Parathyroid adenoma (tissue), 2 donors: ENCODE measurements at regions not wholly inside any gene's neighbourhood (a gene's known extent, or its start where the extent isn't known, plus 50 kb on each side); places are given as distances from the start of the nearest gene placed in this dataset.
"Not testable (repeated sequence)": the region's sequence is repeated elsewhere in the genome, so short reads cannot be mapped to it uniquely, and the experiment has no call there.

ENCODE experiments used
- H2AFZ ChIP-seq: fragments of 300-600 bp; sonication (generic); one replicate; pipeline ENCODE4 v1.7.0; 2017; ENCODE audit warnings: antibody characterized with exemption, mild to moderate bottlenecking
- H3K27ac ChIP-seq: fragments of 300-600 bp; sonication (generic); one replicate; pipeline ENCODE4 v1.7.0; 2017
- H3K27me3 ChIP-seq: fragments of 300-600 bp; sonication (generic); one replicate; pipeline ENCODE4 v1.7.0; 2017; ENCODE audit warnings: low read length; ENCODE audit not compliant: control insufficient read depth, insufficient read depth
- H3K36me3 ChIP-seq: fragments of 300-600 bp; sonication (generic); one replicate; pipeline ENCODE4 v1.7.0; 2017; ENCODE audit warnings: low read length; ENCODE audit not compliant: control insufficient read depth, insufficient read depth
- H3K4me1 ChIP-seq: fragments of 300-600 bp; sonication (generic); one replicate; pipeline ENCODE4 v1.7.0; 2017; ENCODE audit warnings: control low read depth
- H3K4me2 ChIP-seq: fragments of 300-600 bp; sonication (generic); one replicate; pipeline ENCODE4 v1.7.0; 2017; ENCODE audit warnings: low read length
- H3K4me3 ChIP-seq: fragments of 300-600 bp; sonication (generic); one replicate; pipeline ENCODE4 v1.7.0; 2017; ENCODE audit warnings: low read depth, low read length
- H3K79me2 ChIP-seq: fragments of 300-600 bp; sonication (generic); one replicate; pipeline ENCODE4 v1.7.0; 2017; ENCODE audit warnings: control low read depth
- H3K9ac ChIP-seq: fragments of 300-600 bp; sonication (generic); one replicate; pipeline ENCODE4 v1.7.0; 2017; ENCODE audit warnings: mild to moderate bottlenecking
- H3K9me3 ChIP-seq: fragments of 300-600 bp; sonication (generic); one replicate; pipeline ENCODE4 v1.7.0; 2017; ENCODE audit warnings: low read length; ENCODE audit not compliant: control insufficient read depth
- TF ChIP-seq, protein P1 (sequence below): fragments of 300-600 bp; sonication (generic); IDR thresholded peaks from one replicate; pipeline ENCODE4 v1.7.0; 2017; ENCODE audit warnings: antibody characterized with exemption, mild to moderate bottlenecking
- donor health status: primary hyperparathyroidism.

DNA sequence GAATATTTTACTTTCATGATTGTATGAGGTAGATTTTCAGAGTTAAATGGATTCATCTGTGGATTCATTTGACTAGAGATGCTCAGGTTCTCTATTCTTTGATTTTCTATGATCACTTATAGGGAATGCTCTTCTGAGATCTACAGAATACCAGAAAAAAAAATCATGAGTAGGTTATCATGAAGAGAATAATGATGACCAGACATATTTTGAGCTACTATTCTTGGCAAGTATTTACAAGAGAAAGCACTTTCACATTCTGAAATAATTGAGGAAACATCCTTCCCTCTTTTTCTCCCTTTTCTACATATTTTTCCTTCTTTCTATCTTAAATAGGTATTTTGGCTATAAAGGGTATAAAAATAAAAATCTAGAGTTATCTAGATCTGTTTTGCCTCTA is 543.0 kb upstream of the TUSC1 start:
- Histone ChIP-seq H3K79me2 (no peaks in the 10 kb centered on the region), H3K4me1 (no peaks in the 10 kb centered on the region), H3K9ac (no peak overlapping the region), H3K9me3 (no peaks in the 10 kb centered on the region), H2AFZ (no peak overlapping the region), H3K4me2 (no peak overlapping the region), H3K36me3 (no peaks in the 10 kb centered on the region), H3K4me3 (no peak overlapping the region), H3K27me3 (no peaks in the 10 kb centered on the region), H3K27ac (no peak overlapping the region)
- TF ChIP-seq, protein P1, sequence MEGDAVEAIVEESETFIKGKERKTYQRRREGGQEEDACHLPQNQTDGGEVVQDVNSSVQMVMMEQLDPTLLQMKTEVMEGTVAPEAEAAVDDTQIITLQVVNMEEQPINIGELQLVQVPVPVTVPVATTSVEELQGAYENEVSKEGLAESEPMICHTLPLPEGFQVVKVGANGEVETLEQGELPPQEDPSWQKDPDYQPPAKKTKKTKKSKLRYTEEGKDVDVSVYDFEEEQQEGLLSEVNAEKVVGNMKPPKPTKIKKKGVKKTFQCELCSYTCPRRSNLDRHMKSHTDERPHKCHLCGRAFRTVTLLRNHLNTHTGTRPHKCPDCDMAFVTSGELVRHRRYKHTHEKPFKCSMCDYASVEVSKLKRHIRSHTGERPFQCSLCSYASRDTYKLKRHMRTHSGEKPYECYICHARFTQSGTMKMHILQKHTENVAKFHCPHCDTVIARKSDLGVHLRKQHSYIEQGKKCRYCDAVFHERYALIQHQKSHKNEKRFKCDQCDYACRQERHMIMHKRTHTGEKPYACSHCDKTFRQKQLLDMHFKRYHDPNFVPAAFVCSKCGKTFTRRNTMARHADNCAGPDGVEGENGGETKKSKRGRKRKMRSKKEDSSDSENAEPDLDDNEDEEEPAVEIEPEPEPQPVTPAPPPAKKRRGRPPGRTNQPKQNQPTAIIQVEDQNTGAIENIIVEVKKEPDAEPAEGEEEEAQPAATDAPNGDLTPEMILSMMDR: no peak

DNA sequence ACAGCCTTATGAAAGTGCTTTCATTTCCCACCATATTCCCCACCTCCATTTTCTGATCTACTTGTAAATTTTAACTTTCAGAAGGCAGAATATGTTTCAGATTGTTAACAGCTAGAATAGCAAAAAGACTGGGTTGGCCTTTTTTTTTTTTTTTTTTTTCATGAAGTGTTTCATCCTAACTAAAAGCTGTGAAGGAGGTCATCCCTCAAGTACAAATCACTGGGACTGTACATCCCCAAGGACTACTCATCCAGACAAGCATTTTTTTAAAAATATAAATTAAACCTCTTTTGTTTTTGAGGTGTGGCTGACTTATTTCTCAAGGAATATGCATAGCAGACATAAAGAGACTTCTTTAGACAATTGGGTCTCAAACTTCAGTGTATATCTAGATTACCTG is 542.1 kb upstream of the TUSC1 start:
- TF ChIP-seq, protein P1: no peak
- Histone ChIP-seq H3K9ac (no peak overlapping the region), H2AFZ (no peak overlapping the region), H3K79me2 (no peaks in the 10 kb centered on the region), H3K36me3 (no peaks in the 10 kb centered on the region), H3K27ac (no peak overlapping the region), H3K4me1 (no peaks in the 10 kb centered on the region), H3K4me3 (no peak overlapping the region), H3K27me3 (no peaks in the 10 kb centered on the region), H3K9me3 (no peaks in the 10 kb centered on the region), H3K4me2 (no peak overlapping the region)

DNA sequence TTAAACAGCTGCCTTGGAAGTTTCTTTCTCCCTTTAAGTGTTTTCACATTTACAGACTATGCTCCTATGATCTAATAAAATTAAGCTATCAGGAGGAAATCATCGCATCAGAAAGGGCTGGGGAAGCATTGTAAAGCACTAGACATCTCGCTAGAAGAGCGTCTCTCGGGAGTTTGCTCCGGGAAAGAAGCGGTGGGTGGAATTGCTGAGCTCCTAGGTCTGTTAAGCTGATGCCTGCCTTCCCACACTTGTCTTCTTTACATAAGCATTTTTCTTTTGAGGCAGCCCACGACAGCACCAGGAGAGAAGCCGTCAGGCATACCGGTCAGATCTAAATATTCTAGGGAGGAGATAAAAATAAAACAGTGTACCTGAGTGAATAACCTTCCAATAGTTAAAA is 541.7 kb upstream of the TUSC1 start:
- TF ChIP-seq, protein P1: no peak
- H2AFZ ChIP-seq: no peak overlapping the region
- no peak overlapping the region for H3K4me2 ChIP-seq
- H3K27me3 ChIP-seq: no peaks in the 10 kb centered on the region
- H3K36me3 ChIP-seq: no peaks in the 10 kb centered on the region
- no peaks in the 10 kb centered on the region for H3K9me3 ChIP-seq
- no peaks in the 10 kb centered on the region for H3K4me1 ChIP-seq
- H3K9ac ChIP-seq: no peak overlapping the region
- H3K27ac ChIP-seq: no peak overlapping the region
- H3K4me3 ChIP-seq: no peak overlapping the region
- H3K79me2 ChIP-seq: no peaks in the 10 kb centered on the region

DNA sequence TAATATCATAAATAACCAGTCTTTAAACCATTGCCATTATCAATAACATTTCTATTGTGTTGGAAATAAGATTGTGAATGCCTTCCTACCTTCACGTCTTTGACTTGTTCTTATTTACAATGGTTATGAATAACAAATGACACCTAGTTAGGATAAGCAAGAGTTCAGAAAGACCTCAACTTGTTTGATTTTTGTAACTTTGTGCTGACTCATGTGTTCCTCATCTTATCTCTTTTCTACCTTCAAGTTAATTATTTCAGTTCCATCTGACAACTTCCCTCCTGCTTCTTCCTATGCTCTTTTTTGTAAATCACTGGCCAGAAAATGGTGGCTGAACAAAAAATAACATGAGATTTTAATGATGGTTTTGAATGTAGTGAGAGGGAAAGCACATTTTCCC is 538.5 kb upstream of the TUSC1 start:
- Histone ChIP-seq H3K9ac (no peak overlapping the region), H2AFZ (no peak overlapping the region), H3K79me2 (no peaks in the 10 kb centered on the region), H3K27ac (no peak overlapping the region), H3K9me3 (no peaks in the 10 kb centered on the region), H3K4me1 (no peaks in the 10 kb centered on the region), H3K27me3 (no peaks in the 10 kb centered on the region), H3K4me2 (no peak overlapping the region), H3K4me3 (no peak overlapping the region), H3K36me3 (no peaks in the 10 kb centered on the region)
- TF ChIP-seq, protein P1: no peak

DNA sequence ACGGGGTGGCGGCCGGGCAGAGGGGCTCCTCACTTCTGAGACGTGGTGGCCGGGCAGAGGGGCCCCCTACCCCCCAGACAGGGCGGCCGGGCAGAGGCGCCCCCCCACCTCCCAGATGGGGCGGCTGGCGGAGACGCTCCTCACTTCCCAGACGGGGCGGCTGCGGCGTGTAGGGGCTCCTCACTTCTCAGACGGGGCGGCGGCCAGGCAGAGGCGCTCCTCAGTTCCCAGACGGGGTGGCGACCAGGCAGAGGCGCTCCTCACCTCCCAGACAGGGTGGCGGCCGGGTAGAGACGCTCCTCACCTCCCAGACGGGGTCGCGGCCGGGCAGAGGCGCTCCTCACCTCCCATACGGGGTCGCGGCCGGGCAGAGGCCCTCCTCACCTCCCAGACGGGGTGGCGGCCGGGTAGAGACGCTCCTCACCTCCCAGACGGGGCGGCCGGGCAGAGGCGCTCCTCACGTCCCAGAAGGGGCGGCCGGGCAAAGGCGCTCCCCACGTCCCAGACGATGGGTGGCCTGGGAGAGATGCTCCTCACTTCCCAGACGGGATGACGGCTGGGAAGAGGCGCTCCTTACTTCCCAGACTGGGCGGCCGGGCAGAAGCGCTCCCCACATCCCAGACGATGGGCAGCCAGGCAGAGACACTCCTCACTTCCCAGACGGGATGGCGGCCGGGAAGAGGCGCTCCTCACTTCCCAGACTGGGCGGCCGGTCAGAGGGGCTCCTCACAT is 536.6 kb upstream of the TUSC1 start:
- not testable (repeated sequence) for H3K4me3 ChIP-seq, H3K79me2 ChIP-seq, H3K36me3 ChIP-seq, H3K4me1 ChIP-seq, H3K27me3 ChIP-seq, H3K9me3 ChIP-seq, H3K9ac ChIP-seq, H3K27ac ChIP-seq, H2AFZ ChIP-seq, H3K4me2 ChIP-seq
